HG03159 (cell line): ENCODE measurements at regions not wholly inside any gene's neighbourhood (a gene's known extent, or its start where the extent isn't known, plus 50 kb on each side); places are given as distances from the start of the nearest gene placed in this dataset.
"Not testable (repeated sequence)": the region's sequence is repeated elsewhere in the genome, so short reads cannot be mapped to it uniquely, and the experiment has no call there.

Source experiments
- ATAC-seq: cut with Tn5 transposase; IDR thresholded peaks from one replicate; pipeline ENCODE4 v1.9.1; 2021; ENCODE audit warnings: mild to moderate bottlenecking, moderate library complexity; ENCODE audit not compliant: unreplicated experiment

- no peak for ATAC-seq
Measured at GRCh38 chr10:63773962-63774361, 252.8 kb downstream of the REEP3 start.

DNA sequence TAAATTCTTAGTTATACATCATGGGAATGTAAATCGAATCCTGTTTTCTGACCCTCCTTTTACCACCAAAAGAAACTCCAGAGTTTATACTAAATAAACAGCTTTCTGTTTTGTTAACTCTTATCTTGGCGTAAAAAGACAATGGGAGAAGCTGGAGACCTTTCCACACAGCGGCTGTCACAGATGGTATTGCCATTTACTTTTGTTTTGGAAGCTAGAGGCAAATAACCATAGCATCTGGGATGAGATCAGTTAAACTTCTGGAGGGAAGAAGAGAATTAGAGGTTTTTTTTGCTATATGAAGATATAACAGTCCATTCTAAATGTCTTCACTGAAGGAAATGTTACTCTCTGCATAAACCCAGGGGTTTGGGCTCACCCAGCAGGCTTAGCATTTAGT, 258.9 kb downstream of the REEP3 start:
- no peak for ATAC-seq

- ATAC-seq, result no peak
Measured at GRCh38 chr10:63781226-63781625, 260.0 kb downstream of the REEP3 start.

DNA sequence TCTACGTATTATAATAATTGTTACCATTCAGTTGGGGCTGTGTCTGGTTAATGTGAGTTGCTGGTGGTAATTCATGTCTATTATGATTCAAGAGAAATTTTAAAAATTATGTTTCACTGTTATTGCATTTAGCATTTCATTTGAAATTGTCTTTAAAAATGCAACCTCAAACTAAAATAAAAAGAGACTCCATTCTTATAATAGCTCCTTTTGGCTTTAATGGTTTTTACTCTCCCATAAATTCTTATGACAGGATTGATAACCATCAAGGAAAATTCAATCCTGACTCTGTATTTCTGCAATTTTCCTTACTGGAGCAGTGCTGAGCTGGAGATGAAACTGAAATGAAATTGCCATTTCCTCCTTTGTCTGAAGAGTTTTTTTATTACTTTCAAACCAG, 262.7 kb downstream of the REEP3 start:
- no peak for ATAC-seq

DNA sequence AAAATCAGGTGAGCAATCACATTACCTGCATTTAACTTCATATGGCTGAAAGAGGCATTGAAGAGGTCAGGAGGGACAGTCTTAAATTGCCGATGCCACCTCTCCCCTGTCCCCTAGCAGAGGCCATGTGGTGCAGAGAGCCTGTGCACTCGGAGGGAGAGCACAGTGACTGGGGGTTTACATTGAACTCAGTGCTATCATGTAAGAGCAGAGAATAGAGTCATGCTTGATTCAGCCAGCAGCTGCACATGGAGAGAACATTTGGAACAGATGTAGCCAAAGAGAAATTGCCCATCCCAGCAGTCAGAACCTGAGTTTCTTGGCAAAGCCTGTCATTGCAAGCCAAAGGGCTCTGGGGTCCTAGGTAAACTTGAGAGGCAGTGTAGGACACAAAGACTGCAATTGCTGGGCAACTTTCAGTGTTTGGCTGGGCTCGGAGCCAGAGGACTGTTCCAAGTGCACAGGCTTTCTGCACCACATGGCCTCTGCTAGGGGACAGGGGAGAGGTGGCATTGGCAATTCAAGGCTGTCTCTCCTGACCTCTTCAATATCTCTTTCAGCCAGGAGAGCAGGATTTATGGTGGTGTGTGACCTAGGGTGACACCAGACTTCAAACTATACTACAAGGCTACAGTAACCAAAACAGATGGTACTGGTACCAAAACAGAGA, 267.1 kb downstream of the REEP3 start:
- no peak for ATAC-seq

DNA sequence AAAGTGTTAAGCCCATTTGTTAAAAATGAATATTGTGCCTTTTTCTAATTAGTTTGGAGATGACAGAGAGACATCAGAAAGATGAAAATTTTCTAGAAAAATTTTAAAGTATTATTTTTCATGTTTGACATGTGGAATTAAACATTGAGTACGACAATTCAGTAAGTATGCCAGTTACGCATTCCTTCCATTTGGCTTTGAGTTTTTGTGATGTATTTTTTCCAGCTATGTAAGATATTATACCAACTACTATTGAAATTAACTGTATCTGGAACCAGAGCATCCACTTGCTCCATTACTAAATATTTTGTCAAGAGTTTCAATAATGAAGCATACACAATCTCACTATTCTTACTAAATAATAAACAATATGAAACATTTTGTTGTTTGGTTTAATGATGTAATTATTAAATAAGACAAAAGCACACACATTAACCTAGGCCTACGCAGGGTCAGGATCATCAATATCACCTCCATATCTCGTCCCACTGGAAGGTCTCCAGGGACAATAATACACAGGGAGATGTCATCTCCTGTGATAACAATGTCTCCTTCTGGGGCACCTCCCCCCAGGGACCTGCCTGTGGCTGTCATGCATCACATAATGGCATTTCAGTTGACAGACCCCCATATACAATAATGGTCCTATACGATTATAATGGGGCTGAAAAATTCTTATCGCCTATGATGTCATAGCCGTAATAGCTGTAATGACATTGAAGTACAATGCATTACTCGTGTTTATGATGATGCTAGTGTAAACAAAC, 274.1 kb downstream of the REEP3 start:
- no peak for ATAC-seq

DNA sequence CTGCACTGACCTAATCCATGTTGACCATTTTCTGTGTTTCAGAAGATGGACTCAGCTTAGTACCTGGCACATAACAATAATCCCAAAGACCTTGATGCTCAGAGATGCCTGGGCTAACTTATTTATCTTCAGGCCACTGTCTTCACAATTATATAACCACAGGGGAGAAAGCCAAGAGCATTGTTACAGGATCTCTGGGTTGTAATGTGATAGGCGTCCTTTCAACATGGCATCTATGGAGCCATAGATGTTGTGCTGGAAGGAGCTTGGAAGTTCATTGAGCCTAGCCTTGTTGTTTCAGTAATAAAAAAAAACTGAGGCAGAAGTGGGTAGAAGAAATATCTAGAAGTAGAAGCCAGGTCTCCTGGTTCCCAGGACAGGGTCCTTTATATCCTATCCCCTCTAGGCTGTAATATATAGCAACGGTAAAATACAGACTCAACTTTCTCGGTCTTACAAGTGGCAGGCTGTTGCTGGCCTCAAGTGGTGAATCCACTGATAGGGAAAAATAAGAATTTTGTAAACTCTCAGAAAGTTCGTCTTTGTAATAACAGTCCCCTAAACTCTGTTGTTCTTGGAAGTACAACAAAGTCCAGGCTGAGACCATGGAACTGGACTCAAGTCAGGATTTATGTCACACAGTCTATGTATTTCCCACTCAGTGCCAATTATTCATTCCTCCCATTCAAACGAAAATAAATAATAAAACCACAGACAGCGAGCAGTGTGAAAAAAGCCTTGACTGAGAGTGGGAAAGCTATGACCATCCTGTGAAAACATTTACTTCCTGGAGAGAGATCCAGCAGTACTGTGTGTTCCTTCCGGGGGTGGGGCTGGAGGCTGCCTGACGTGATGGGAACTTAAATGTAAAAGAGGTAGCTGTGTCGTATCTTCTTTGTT, 277.6 kb downstream of the REEP3 start:
- no peak for ATAC-seq

GRCh38 chr10:63799521-63800300, 278.5 kb downstream of the REEP3 start:
- no peak for ATAC-seq

DNA sequence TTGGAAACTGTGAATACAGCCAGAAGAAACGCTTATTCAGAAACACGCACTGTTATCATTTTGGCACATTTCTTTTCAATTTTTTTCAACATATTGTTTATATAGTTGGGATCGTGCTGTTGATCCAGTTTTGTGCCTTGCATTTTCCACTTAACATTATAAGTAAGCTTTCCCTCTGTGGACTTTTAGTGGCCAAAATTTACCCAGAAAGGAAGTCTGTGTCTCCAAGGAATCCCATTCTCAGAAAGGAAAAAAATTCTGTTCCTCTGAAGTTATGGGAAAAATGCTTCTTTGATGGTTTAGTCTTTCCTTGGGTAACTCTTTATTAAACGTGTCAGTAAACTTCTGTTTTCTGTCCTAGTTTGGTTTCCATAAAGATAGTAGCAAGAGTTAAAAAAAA, 280.0 kb downstream of the REEP3 start:
- no peak for ATAC-seq

DNA sequence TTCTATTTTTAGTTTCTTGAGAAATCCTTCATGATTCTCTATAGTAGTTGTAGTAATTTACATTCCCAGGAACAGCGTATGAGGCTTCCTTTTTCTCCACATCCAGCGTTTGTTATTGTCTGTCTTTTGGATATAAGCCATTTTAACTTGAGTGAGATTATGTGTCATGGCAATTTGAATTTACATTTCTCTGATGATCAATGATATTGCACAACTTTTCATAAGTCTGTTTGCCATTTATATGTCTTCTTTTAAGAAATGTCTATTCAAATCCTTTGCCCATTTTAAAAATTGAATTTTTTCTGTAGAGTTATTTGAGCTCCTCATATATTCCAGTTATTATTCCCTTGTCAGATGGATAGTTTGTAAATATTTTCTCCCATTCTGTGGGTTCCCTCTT, 285.1 kb downstream of the REEP3 start:
- ATAC-seq, result no peak

GRCh38 chr10:63812501-63812900, 291.3 kb downstream of the REEP3 start:
- ATAC-seq, result no peak

DNA sequence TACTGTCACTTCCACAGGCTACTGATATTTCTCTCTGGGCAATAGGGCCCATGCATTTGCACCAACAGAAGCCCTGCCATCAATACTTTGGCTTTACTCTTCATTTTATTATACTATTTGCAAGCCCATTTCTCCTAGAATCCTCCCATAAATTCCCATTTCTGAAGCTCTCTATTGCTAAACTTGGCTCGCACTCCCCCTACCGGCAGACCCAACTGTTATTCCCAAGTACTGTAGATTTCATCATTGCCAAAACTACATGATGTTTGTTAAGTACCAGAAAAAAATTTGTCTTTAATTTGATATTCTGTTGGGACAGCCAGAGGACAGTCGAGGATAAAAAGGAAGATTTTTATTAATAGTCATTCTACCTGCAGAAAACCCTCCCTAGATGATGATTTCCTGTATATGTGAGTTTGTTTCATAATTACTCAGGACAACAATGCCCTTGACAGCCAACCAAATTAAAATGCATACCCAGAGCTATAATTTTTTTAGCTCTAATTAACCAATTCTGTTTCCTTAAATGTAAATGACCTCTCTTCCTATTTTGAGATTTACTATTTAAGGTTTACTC, 298.6 kb downstream of the REEP3 start:
- ATAC-seq, result no peak

DNA sequence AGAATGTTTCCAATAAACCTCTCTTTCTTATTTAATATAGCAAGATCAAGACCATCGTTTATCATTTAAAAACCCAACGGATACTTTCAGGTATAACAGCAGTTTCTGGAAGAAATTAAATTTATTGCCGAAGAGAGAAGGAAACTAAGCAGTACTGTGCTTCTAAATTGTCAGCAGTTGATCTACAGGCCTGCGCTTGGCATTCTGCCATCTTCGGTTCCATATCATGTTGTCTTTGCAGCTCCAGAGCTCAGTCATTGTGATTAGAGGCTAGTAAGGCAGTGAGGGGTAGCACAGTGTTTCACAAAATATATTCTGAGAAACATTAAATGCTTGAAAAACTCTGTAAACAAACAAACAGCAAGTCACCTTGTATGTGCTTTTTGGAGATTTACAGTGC, 301.3 kb downstream of the REEP3 start:
- ATAC-seq, result no peak

- no peak for ATAC-seq
Measured at GRCh38 chr10:63825111-63825510, 303.9 kb downstream of the REEP3 start.

DNA sequence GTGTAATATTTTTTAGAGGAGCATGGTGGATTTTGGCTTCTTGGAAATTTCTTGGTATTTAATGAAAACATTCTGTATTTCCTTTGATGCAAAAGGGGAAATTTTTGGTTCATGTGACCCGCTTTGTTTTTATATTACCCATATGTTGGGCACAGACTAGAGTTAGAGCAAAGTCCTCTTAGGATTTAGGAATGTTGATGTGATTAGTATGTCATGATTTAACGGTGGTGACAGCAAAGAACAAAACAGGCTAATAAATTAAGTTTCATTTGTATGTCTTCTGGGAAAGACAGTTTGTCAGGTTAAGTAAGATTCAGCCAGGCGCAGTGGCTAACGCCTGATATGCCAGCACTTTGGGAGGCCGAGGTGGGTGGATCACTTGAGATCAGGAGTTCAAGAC, 304.6 kb downstream of the REEP3 start:
- ATAC-seq, result no peak

DNA sequence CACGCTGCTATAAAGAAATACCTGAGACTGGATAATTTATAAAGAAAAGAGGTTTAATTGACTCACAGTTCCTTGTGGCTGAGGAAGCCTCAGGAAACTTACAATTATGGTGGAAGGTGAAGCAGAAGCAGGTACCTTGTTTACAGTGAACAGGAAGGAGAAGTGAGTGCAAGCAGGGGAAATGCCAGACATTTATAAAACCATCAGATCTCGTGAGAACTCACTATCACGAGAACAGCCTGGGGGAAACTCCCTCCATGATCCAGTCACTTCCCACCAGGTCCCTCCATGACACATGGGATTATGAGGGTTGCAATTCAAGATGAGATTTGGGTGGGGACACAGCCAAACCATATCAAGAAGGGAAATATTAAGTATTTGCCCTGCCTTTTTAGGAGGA, 305.8 kb downstream of the REEP3 start:
- ATAC-seq, result not testable (repeated sequence)

GRCh38 chr10:63829020-63829419, 307.8 kb downstream of the REEP3 start:
- ATAC-seq, result no peak

- ATAC-seq, result no peak
Measured at GRCh38 chr10:63829573-63830149, 308.5 kb downstream of the REEP3 start.

DNA sequence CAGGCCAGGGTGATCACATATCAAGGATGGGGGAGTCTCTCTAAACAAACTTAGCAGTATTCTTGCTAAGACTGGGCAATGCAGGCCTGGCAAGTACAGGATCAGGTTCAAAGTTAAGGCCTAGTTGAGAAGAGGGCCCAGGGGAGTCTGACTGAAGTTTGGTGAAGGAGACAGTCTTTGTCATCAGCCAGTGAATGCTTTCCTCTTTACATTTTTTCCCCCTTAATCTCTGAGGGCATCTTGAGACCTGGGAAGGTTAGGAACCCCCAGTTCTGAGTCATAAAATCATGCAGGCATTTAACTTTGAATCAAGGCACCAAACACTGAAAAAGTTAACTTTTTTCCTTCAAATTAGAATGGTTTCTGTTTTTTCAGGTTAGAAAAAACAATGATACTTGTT, 311.5 kb downstream of the REEP3 start:
- ATAC-seq, result no peak

DNA sequence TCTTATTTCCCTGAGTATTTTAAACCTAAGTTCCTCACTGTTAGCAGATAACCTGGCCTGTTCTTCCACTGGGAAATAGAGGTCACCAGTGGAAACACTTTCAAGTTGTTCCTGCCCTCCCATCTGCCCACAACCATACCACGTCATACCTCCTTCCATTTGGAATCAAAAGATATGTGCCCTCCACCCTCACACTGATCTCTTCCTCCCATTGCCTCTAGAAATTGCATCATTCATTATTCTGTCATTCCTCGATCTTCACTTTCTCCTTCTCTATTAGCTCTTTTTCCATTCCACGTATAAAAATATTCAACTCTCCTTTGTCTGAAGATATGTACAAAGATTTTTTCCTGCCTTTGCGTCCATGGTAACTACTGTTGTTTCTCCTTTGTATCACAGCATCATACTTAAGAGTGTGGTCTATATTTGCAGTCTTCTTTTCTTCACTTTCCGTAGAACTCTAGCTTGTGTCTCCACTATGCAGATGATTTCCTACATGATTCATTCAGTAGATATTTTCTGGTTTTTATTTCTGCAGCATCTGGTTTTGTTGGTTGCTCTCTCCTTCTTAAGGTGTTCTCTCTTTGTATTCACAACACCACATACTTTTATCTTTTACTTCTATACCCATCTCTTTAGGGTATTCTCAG, 312.3 kb downstream of the REEP3 start:
- ATAC-seq, result no peak
